SK-N-SH (cell line): ENCODE measurements at regions not wholly inside any gene's neighbourhood (a gene's known extent, or its start where the extent isn't known, plus 50 kb on each side); places are given as distances from the start of the nearest gene placed in this dataset.

Experiments used
- CTCF ChIA-PET: fragments of 300-600, 350-600 bp; formaldehyde crosslinking; extraction: SDS; loops from one replicate; lab custom pipeline; 2021; lab: Yijun Ruan, JAX
- POLR2A ChIA-PET: fragments of 350-600 bp; sonication (Branson Sonifier 250); formaldehyde crosslinking; extraction: SDS; loops from one replicate; lab custom pipeline; 2020; ENCODE audit warnings: antibody characterized with exemption, inconsistent platforms; lab: Yijun Ruan, JAX
- DNase-seq: peaks from one replicate; pipeline ENCODE4 v3.0.0; 2012
- H2AFZ ChIP-seq: fragments of 200-600 bp; sonication (generic); 2 replicates; pipeline ENCODE4 v1.8.1; 2016; ENCODE audit warnings: antibody characterized with exemption, mild to moderate bottlenecking, low read depth
- H3F3A ChIP-seq: fragments of 200-600 bp; sonication (generic); replicated peaks from 2 replicates; pipeline ENCODE3; 2016; ENCODE audit warnings: antibody characterized with exemption, mild to moderate bottlenecking; ENCODE audit not compliant: insufficient read depth
- H3K27ac ChIP-seq, 2 experiments: fragments of 200-500 bp in 1 of 2; fragments of 200-600 bp in 1 of 2; sonication (Bioruptor generic) in 1 of 2; sonication (generic), shearing (Covaris generic) in 1 of 2; 2 replicates each; pipeline versions ENCODE4 v1.5.1 to v1.6.1; 2014 to 2016; ENCODE audit warnings: low read depth in 2 of 2, inconsistent platforms in 1 of 2, low read length in 1 of 2, mild to moderate bottlenecking in 1 of 2, mixed read lengths in 1 of 2
- H3K27me3 ChIP-seq: fragments of 200-600 bp; sonication (generic), shearing (Covaris generic); 2 replicates; pipeline ENCODE4 v1.6.1; 2016; ENCODE audit warnings: mixed run types; ENCODE audit not compliant: insufficient read depth
- H3K36me3 ChIP-seq, 2 experiments: fragments of 200-500 bp in 1 of 2; fragments of 200-600 bp in 1 of 2; sonication (Bioruptor generic) in 1 of 2; sonication (generic) in 1 of 2; replicated peaks in 1 of 2; 2 replicates each; pipeline versions ENCODE3 to v1.5.1; 2014 to 2016; ENCODE audit warnings: low read length in 1 of 2, mild to moderate bottlenecking in 1 of 2; ENCODE audit not compliant: insufficient read depth in 2 of 2, control insufficient read depth in 1 of 2
- H3K4me1 ChIP-seq, 2 experiments: fragments of 200-500 bp in 1 of 2; fragments of 200-600 bp in 1 of 2; sonication (Bioruptor generic) in 1 of 2; sonication (generic), shearing (Covaris generic) in 1 of 2; 2 replicates each; pipeline versions ENCODE4 v1.5.1 to v1.6.1; 2014 to 2016; ENCODE audit warnings: low read depth in 1 of 2, low read length in 1 of 2, mixed run types in 1 of 2; ENCODE audit not compliant: insufficient read depth in 2 of 2, control insufficient read depth in 1 of 2
- H3K4me2 ChIP-seq: fragments of 200-600 bp; sonication (generic), shearing (Covaris generic); 2 replicates; pipeline ENCODE4 v1.6.1; 2017; ENCODE audit warnings: mixed run types
- H3K4me3 ChIP-seq, 2 experiments: fragments of 200-500 bp in 1 of 2; fragments of 200-600 bp in 1 of 2; sonication (Bioruptor generic) in 1 of 2; sonication (generic), shearing (Covaris generic) in 1 of 2; 2 replicates each; pipeline versions ENCODE4 v1.5.1 to v1.8.1; 2014 to 2016; ENCODE audit warnings: low read depth in 2 of 2, inconsistent platforms in 1 of 2, low read length in 1 of 2, mild to moderate bottlenecking in 1 of 2, mixed read lengths in 1 of 2, moderate library complexity in 1 of 2
- H3K79me2 ChIP-seq: fragments of 200-600 bp; sonication (generic); 2 replicates; pipeline ENCODE4 v1.8.1; 2017; ENCODE audit warnings: mild to moderate bottlenecking; ENCODE audit not compliant: insufficient read depth
- H3K9ac ChIP-seq: fragments of 200-600 bp; sonication (generic); 2 replicates; pipeline ENCODE4 v1.6.1; 2017; ENCODE audit warnings: mixed run types
- H3K9me2 ChIP-seq: fragments of 200-600 bp; sonication (generic); 2 replicates; pipeline ENCODE4 v1.6.1; 2017; ENCODE audit warnings: mixed run types
- H3K9me3 ChIP-seq: fragments of 200-600 bp; sonication (generic); 2 replicates; pipeline ENCODE4 v1.6.1; 2017; ENCODE audit warnings: mixed run types, mild to moderate bottlenecking, moderate library complexity
- H4K20me1 ChIP-seq: fragments of 200-600 bp; sonication (generic); 2 replicates; pipeline ENCODE4 v1.6.1; 2017; ENCODE audit warnings: mild to moderate bottlenecking, mixed run types; ENCODE audit not compliant: insufficient read depth
- CHD2 ChIP-seq: fragments of 150-350 bp; IDR thresholded peaks from 2 replicates; pipeline ENCODE4 v1.6.1; 2018; ENCODE audit warnings: low read length; ENCODE audit not compliant: partially characterized antibody
- CTCF ChIP-seq: fragments of 200-600 bp; sonication (generic); IDR thresholded peaks from 2 replicates; pipeline ENCODE4 v1.6.1; 2017; ENCODE audit warnings: antibody characterized with exemption, mild to moderate bottlenecking, moderate library complexity
- EP300 ChIP-seq, 2 experiments: IDR thresholded peaks; 2 replicates each; pipeline versions ENCODE4 v1.4.0 to v1.6.1; 2012; ENCODE audit warnings: borderline replicate concordance in 1 of 2, low read depth in 1 of 2, low read length in 1 of 2
- JUND ChIP-seq: IDR thresholded peaks from 2 replicates; pipeline ENCODE4 v1.4.0; 2012
- PBX3 ChIP-seq: IDR thresholded peaks from 2 replicates; pipeline ENCODE4; 2012
- POLR2AphosphoS5 ChIP-seq: IDR thresholded peaks from 2 replicates; pipeline ENCODE4 v1.6.1; 2012; ENCODE audit warnings: low read depth, low read length
- RCOR1 ChIP-seq: fragments of 150-350 bp; IDR thresholded peaks from 2 replicates; pipeline ENCODE4 v1.6.1; 2017; ENCODE audit warnings: antibody characterized with exemption, low read length
- RFX5 ChIP-seq: IDR thresholded peaks from 2 replicates; pipeline ENCODE4 v1.6.1; 2012; ENCODE audit warnings: mild to moderate bottlenecking, improper control_type of control experiment, low read length
- TCF12 ChIP-seq: IDR thresholded peaks from 2 replicates; pipeline ENCODE4 v1.4.0; 2012
- USF1 ChIP-seq: IDR thresholded peaks from 2 replicates; pipeline ENCODE4 v1.4.0; 2012; ENCODE audit warnings: low read depth, borderline replicate concordance
- USF2 ChIP-seq: fragments of 150-350 bp; IDR thresholded peaks from 2 replicates; pipeline ENCODE4 v1.6.1; 2017; ENCODE audit warnings: antibody characterized with exemption, low read length, low read depth, borderline replicate concordance
- WGBS: methylation state at CpG from one replicate; pipeline ENCODE4 v1.1.6; 2017; ENCODE audit warnings: low lambda C conversion rate; 5-methylcytosine and 5-hydroxymethylcytosine counted together

GRCh38 chr14:34254571-34254970, 207.5 kb downstream of the SPTSSA start:
- peaks cover 0 to 8% of the 10 kb centered on the region in 2 experiments; a peak in 1 of 4 replicates for H3K4me1 ChIP-seq
- POLR2A ChIA-PET = no interaction called here

GRCh38 chr14:34254031-34254430, 208.0 kb downstream of the SPTSSA start:
- ChIA-PET CTCF (interaction anchor here (1.6 kb wide), 1 partner anchor 1677 kb away, joined by 3 read pairs; no protein-coding TSS in a partner anchor), POLR2A (no interaction called here)
- Histone ChIP-seq H3F3A (no peaks in the 10 kb centered on the region), H3K27ac (no peak overlapping the region), H3K4me2 (no peak overlapping the region), H3K9ac (no peak overlapping the region), H3K9me3 (no peaks in the 10 kb centered on the region), H3K9me2 (no peaks in the 10 kb centered on the region), H3K27me3 (no peaks in the 10 kb centered on the region), H2AFZ (no peak overlapping the region), H3K4me1 (peaks cover 0 to 8% of the 10 kb centered on the region in 2 experiments; a peak in 1 of 4 replicates), H3K36me3 (no peaks in the 10 kb centered on the region), H4K20me1 (no peaks in the 10 kb centered on the region), H3K4me3 (no peak overlapping the region), H3K79me2 (no peaks in the 10 kb centered on the region)
- DNase-seq = no peak
- 59% methylated on average over 1 of the region's 1 CpG for WGBS
- no peak for TF ChIP-seq CHD2
- TF ChIP-seq PBX3 = no peak
- TF ChIP-seq TCF12 = no peak

More at GRCh38 chr14:34254571-34254970, 207.5 kb downstream of the SPTSSA start:
- H3K4me2 ChIP-seq = no peak overlapping the region
- H3F3A ChIP-seq = no peaks in the 10 kb centered on the region
- 60% methylated on average over 5 of the region's 5 CpGs for WGBS
- no peaks in the 10 kb centered on the region for H4K20me1 ChIP-seq
- no peak overlapping the region for H3K9ac ChIP-seq
- no peaks in the 10 kb centered on the region for H3K9me3 ChIP-seq
- H3K27me3 ChIP-seq = no peaks in the 10 kb centered on the region
- no peaks in the 10 kb centered on the region for H3K79me2 ChIP-seq
- no peak overlapping the region for H3K4me3 ChIP-seq
- CTCF ChIA-PET = interaction anchor here (1.6 kb wide), 1 partner anchor 1678 kb away, joined by 3 read pairs; no protein-coding TSS in a partner anchor
- H2AFZ ChIP-seq = no peak overlapping the region
- H3K27ac ChIP-seq = no peak overlapping the region
- TF ChIP-seq USF2 = no peak
- TF ChIP-seq USF1 = no peak
- TF ChIP-seq POLR2AphosphoS5 = no peak
- no peak for TF ChIP-seq EP300 (IDR thresholded peaks at IDR 0.05; ENCODE audit: borderline replicate concordance in 1 of 2, low read depth in 1 of 2, low read length in 1 of 2)
- no peak for TF ChIP-seq RCOR1
- TF ChIP-seq CTCF = no peak
- no peak for TF ChIP-seq JUND
- no peak for TF ChIP-seq RFX5
- no peaks in the 10 kb centered on the region for H3K36me3 ChIP-seq
- no peak for DNase-seq
- H3K9me2 ChIP-seq = no peaks in the 10 kb centered on the region
